Prostate gland (tissue), 2 donors: ENCODE measurements at regions not wholly inside any gene's neighbourhood (a gene's known extent, or its start where the extent isn't known, plus 50 kb on each side); places are given as distances from the start of the nearest gene placed in this dataset.

Experiments
- DNase-seq: peaks from one replicate; pipeline ENCODE4 v3.0.0-alpha.2; 2019; ENCODE audit warnings: low spot score
- H3K27ac ChIP-seq, 2 donors: fragments of 200-600 bp; sonication (generic); 2 replicates each; pipeline ENCODE4 v1.5.1; 2017 to 2019
- H3K27me3 ChIP-seq: fragments of 200-600 bp; sonication (generic); replicated peaks from 2 replicates; pipeline ENCODE4 v1.5.1; 2019; ENCODE audit not compliant: insufficient read depth
- H3K36me3 ChIP-seq, 2 donors: fragments of 200-600 bp; sonication (generic); 1 replicate in 1 of 2; 2 replicates in 1 of 2; pipeline versions ENCODE4 v1.5.1 to v1.8.1; 2017 to 2019
- H3K4me1 ChIP-seq: fragments of 200-600 bp; sonication (generic); replicated peaks from 2 replicates; pipeline ENCODE4 v1.5.1; 2019
- H3K4me3 ChIP-seq, 2 donors: fragments of 200-600 bp; sonication (generic); 2 replicates each; pipeline ENCODE4 v1.5.1; 2017 to 2019
- H3K9me3 ChIP-seq: fragments of 200-600 bp; sonication (generic); 2 replicates; pipeline ENCODE4 v1.5.1; 2017
- CTCF ChIP-seq, 4 experiments: fragments of 200-600 bp in 2 of 4; fragments of 450-650 bp in 2 of 4; sonication (generic) in 2 of 4; IDR thresholded peaks; 1 replicate in 3 of 4; 2 replicates in 1 of 4; pipeline ENCODE4 v1.5.1; 2016 to 2019; ENCODE audit warnings: antibody characterized with exemption in 4 of 4, mild to moderate bottlenecking in 2 of 4, moderate library complexity in 2 of 4
- POLR2A ChIP-seq: fragments of 450-650 bp; IDR thresholded peaks from one replicate; pipeline ENCODE4 v1.6.1; 2016; ENCODE audit warnings: antibody characterized with exemption, mild to moderate bottlenecking
- POLR2AphosphoS5 ChIP-seq: sonication (generic); formaldehyde crosslinking; IDR thresholded peaks from one replicate; pipeline ENCODE4 v1.6.1; 2017; ENCODE audit warnings: antibody characterized with exemption
- WGBS: methylation state at CpG from one replicate; pipeline ENCODE4 v1.1.5; 2018; 5-methylcytosine and 5-hydroxymethylcytosine counted together
- intact Hi-C: fragments of 100-400 bp; cut with DNase I; formaldehyde crosslinking; loops from one replicate; pipeline ENCODE4 v1.14.2; 2022

- Histone ChIP-seq H3K4me1 (no peaks in the 10 kb centered on the region), H3K36me3 (no peaks in the 10 kb centered on the region), H3K27me3 (no peaks in the 10 kb centered on the region), H3K4me3 (no peak overlapping the region), H3K9me3 (no peaks in the 10 kb centered on the region), H3K27ac (no peak overlapping the region)
- intact Hi-C loops, result no loop called here
- WGBS, result 95% methylated on average over 3 of the region's 3 CpGs
- TF ChIP-seq POLR2A, result no peak
- no peak for TF ChIP-seq POLR2AphosphoS5
- TF ChIP-seq CTCF (IDR thresholded peaks at IDR 0.05), result no peak
- DNase-seq, result no peak
These were observed 185.4 kb upstream of the NSMCE3 start for GRCh38 chr15:29455055-29455454.

GRCh38 chr15:29454506-29454905, 184.9 kb upstream of the NSMCE3 start:
- intact Hi-C loops, result no loop called here
- DNase-seq, result no peak

GRCh38 chr15:29452881-29453731, 183.5 kb upstream of the NSMCE3 start:
- H3K9me3 ChIP-seq, result no peaks in the 10 kb centered on the region
- H3K4me1 ChIP-seq, result no peaks in the 10 kb centered on the region
- no peak overlapping the region for H3K4me3 ChIP-seq
- intact Hi-C loops, result no loop called here
- no peaks in the 10 kb centered on the region for H3K27me3 ChIP-seq
- WGBS, result 27% methylated on average over 16 of the region's 16 CpGs
- H3K27ac ChIP-seq, result no peak overlapping the region
- TF ChIP-seq POLR2AphosphoS5 (no peak), CTCF (IDR thresholded peaks at IDR 0.05) (no peak), POLR2A (no peak)
- H3K36me3 ChIP-seq, result no peaks in the 10 kb centered on the region
- DNase-seq, result no peak

More at GRCh38 chr15:29454506-29454905, 184.9 kb upstream of the NSMCE3 start:
- TF ChIP-seq POLR2A (no peak), CTCF (IDR thresholded peaks at IDR 0.05) (no peak), POLR2AphosphoS5 (no peak)
- H3K27me3 ChIP-seq, result no peaks in the 10 kb centered on the region
- no peak overlapping the region for H3K27ac ChIP-seq
- H3K9me3 ChIP-seq, result no peaks in the 10 kb centered on the region
- H3K36me3 ChIP-seq, result no peaks in the 10 kb centered on the region
- H3K4me1 ChIP-seq, result no peaks in the 10 kb centered on the region
- H3K4me3 ChIP-seq, result no peak overlapping the region
- WGBS, result 79% methylated on average over 5 of the region's 5 CpGs

GRCh38 chr15:29451201-29451781, 181.7 kb upstream of the NSMCE3 start:
- intact Hi-C loops, result no loop called here
- 45% methylated on average over 18 of the region's 18 CpGs for WGBS

More at GRCh38 chr15:29451201-29451781, 181.7 kb upstream of the NSMCE3 start:
- Histone ChIP-seq H3K4me1 (no peaks in the 10 kb centered on the region), H3K27me3 (no peaks in the 10 kb centered on the region), H3K27ac (no peak overlapping the region), H3K36me3 (no peaks in the 10 kb centered on the region), H3K4me3 (no peak overlapping the region), H3K9me3 (no peaks in the 10 kb centered on the region)
- DNase-seq, result no peak
- no peak for TF ChIP-seq CTCF (IDR thresholded peaks at IDR 0.05)
- TF ChIP-seq POLR2AphosphoS5, result no peak
- no peak for TF ChIP-seq POLR2A
